SIG-M5 treated with dmso at 0.1 percent for 504 hours (cell line): ENCODE measurements at regions not wholly inside any gene's neighbourhood (a gene's known extent, or its start where the extent isn't known, plus 50 kb on each side); places are given as distances from the start of the nearest gene placed in this dataset.

ENCODE experiments used
- DNase-seq: peaks from one replicate; lab custom pipeline; 2025; ENCODE audit not compliant: unreplicated experiment; lab: John Stamatoyannopoulos, UW

DNA sequence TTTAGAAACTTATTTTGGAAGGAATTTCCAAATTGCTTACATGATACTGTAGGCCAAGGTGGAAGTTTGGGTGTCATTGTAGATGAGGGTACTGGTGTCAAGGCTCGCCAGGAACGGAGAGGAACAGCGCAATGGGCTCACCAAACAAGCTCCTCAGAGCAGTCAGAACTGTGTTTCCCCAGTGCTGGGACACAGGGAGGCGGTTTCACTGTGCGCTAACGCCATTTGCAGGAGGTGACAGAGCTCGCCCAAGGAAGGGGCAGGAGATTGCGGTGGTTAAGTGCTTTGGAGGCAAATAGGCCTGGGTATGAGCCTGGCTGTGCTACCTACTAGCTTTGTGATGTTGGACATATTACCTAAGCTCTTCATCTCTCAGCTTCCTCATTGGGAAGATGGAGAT lies 57.3 kb downstream of the HHEX start:
- no peak for DNase-seq

DNA sequence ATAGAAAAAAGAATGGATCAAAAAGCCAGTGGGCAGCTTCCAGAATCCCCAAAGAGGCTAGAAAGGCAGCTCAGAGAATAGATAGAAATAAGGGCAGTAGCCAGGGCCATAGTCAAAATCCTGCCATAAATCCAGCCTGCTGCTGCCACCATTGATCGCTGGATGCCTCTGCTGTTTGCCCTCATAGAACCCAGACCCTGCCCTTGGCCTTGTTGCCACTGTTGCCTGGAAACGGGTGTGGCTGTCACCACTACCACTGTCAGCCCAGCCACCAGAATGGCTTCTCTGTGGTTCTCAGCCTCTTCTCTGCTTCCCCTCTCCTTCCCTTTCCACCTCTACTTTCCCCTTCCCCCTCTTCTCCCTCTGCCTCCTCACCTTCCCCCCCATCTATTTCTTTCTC lies 57.8 kb downstream of the HHEX start:
- DNase-seq, result no peak

DNA sequence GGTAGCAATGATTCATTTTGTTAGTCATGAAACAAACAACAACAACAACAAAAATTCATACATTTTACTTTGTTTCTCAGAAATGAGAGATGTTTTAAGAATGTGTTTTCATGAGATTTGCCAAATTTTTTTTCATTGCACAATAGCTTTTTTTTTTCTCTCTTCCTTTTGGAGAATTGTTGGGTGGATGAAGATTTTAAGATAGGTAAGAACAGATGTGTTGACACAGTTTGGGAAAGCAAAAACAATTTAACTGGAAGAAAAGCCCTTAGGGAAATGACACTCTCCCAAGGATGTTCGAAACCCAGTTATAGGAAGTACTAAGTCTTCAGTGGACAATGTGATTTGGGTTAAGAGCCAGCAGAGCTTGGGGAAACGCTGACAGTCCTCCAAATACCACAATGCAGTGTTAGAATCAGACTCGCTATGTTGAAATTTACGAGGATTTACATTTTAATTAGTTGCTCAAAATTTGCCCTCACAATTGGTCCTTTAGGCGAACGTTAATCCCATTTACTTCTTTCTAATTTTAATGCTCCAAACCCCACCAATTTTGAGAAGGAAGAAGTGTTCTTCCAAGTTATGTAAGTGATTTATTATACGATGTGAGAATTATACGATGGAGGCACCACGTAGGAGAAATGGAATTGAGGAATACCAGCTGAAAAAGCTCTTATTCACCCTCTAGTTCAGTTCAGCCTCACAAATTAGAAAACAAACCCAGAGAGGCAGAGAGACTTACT lies 61.2 kb downstream of the HHEX start:
- peak; percentile 57 for DNase-seq

DNA sequence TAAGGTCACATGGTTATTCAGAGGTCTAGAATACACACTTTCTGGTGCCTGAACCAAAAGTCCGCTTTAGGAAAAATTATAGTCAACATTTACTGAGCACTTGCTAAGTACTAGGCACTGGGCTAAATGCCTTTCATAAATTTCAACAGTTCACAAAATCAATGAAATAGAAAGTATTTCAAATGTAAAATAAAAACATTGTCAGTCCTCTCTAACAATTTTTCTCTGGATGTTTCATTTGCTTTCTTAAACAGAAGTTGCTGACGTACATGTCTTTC lies 61.7 kb downstream of the HHEX start:
- DNase-seq, result no peak

DNA sequence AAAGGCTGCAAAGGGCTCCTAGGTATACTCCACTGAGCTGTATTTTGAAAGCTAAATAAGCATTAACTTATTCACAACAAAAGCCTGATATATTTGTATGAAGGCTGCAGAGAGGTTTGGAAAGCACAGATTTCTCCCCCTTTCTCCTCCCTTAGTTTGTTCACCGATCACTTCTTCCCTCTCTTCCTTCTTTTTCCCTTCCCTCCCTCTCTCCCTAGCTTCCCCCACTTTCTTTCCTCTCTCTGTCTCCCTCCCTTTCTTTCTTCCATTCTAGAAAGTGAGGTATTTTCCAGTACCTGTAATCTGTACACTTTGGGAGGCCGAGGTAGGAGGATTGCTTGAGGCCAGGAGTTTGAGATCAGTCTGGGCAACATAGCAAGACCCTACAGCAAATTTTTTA lies 62.1 kb downstream of the HHEX start:
- no peak for DNase-seq

DNA sequence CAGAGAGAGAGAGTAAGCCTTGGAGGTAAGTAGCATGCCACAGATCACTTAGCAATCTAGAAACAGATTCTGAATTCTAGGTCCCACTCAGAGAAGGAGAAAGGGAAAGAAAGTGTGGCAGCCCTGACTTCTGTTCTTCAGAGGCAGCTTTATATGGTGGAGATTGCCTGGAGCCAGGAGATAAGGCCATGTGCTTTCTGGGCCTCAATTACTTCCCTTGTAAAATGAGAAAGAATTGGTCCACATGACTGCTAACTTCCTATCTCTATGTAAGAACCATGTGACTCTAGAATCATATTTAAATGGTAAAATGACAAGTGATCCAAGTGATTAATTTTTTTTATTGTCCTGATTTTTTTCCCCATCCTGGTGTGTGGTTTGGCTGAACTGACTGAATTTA lies 64.1 kb downstream of the HHEX start:
- no peak for DNase-seq

DNA sequence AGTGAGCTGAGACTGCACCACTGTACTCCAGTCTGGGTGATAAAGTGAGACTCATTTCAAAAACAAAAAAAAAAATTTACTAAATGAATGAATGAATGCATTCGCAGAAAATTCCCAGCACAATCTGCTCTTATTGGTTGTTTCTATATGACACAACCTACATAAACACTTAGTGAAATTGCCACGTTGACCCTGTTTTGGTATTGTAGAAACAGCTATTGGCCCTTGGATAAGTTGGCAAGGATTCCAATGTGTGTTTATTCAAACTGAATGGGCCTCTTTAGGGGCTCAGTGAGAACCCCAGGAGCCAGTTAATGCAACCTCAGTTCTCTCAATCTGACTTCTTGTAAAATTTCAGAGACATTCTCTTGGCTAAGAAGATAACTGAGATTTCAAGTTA lies 66.0 kb downstream of the HHEX start:
- no peak for DNase-seq

DNA sequence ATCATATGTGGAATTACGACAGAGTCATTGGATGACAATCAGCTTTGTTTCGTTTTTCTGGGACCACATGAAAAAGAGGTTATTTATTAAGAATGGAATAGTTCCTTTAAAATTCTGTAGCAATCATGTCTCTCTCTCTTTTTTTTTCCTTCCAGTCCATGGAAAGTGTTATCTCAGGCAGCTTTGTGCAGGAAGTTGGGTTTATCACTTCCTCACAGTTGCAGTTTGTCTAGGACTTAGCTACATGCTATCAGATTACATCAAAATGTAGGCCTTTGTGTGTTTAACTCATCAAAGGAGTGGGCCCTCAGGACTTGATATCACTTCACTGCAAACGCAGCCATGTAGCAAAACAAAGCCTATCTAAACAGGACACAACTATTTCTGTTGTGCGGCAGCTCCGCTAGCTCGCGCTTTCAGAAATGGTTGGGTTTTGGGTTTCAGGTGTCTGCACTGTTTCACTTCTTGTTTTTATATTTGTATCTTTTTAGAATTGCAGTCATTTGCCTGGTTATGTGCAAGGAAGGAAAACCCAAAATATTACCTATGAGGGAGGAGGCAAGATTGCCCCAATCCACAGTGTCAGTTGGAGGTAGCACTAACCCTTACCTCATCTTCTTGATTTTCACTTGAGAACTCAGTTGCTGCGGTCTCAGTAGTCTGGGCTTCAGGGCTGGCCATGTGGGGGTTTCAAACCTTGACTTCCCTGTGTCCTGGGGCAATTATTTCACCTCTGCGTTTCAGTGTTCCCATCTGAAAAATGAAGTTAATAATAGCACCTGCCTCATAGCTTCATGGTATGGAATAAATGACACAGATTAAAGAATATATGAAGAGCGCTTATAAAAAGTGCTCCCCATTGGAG lies 66.7 kb downstream of the HHEX start:
- DNase-seq, result peak; percentile 74

DNA sequence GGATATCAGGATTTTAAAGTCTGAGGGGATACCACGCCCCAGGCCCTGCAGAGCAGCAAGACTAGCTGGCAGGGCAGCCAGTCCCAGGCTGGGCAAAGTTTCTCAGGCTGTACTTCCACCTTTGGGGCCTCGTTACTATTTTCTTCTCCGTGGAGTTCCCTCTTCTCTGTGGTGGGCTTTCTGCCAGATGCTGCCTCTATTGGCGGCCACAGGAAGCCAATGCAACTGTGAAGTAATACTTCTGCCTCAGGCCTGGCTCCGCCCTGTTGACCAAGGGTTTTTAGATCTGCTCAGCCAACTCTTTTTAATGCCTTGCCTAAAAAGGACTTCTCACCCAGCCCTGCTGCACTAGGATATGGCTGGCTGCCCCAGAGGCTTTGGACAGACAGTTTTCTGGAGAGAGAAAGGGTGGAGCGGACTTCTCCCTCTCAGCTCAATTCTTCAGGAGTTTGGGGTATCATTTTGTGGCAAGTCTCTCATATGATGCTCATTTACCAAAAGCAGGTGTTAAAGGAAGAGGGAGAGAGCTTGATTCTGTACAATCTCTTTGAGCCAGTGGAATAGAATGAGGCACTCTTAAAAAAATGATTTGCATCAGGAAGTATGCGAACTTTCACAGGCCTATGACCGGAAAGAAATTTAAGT lies 67.4 kb downstream of the HHEX start:
- DNase-seq, result peak; percentile 93

DNA sequence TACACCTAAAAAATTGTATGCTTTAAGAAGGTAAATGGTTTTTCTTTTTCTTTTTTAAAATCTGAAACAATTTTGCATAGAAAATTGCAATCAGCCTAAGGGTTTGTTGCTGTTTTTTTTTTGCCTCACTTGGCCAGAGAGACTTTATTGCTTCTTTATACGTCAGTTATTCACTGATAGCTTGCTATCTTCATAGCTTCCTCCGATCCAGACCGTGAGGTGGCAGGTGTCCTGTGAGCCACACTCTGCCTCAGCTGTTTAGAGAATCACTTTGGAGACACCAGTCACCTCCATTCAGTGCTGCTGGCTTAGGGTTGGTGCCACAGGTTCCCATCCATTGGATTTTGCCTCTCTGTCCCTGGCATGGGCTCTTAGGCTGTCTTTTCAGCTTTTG lies 68.0 kb downstream of the HHEX start:
- DNase-seq, result no peak

DNA sequence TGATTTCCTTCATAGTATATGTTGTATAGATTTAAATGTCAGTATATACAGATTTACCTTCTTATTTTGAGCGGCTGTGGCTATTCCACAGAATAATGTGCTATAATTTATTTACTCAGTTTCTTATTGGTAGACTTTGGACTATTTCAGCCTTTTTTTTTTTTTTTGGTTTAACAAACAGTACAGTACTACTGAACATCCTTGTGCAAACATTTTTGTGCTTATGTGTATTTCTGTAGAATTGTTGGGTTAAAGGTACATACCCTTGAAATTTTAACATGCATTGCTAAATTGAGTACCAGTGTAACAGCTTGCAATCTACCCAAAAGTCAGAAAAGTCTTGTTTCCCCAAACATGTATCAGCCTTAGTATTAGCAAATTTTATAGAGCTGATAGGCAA lies 68.8 kb downstream of the HHEX start:
- no peak for DNase-seq

DNA sequence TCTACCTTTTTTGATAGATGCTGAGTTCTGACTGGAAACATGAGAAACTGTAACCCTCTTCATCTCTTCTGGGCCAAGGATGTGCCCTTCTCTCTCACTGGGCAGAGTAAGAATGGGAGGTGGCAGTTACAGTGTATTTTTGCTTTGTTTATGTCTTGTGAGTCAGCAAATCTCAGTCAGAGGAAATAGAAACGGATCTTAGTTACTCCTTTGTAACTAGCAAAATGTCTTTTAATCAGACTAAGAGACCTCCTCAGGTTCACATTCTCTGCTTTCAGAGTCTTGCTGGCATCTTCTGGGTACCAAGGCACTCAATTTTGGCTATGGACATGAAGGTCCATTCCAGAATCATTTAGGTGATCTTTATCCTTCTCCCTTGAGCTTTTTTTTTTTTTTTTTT lies 70.9 kb downstream of the HHEX start:
- no peak for DNase-seq

DNA sequence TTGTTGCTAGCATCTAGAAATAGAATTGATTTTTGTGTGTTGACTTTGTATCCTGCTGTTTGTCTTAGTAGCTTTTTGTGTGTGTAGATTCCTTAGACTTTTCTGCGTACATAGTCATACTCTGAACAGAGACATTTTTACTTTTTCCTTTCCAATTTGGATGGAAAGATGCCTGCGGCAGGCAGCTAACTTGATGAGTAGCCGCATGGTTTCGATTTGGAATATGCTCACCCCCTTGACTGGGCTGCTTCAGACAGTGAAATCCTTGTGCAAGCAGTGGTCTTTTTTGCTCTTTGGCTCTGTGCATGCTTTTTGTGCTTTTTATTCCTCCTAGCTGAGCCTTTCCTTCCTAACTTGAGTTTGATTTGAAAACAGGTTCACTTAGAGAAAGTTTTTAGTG lies 71.8 kb downstream of the HHEX start:
- no peak for DNase-seq

DNA sequence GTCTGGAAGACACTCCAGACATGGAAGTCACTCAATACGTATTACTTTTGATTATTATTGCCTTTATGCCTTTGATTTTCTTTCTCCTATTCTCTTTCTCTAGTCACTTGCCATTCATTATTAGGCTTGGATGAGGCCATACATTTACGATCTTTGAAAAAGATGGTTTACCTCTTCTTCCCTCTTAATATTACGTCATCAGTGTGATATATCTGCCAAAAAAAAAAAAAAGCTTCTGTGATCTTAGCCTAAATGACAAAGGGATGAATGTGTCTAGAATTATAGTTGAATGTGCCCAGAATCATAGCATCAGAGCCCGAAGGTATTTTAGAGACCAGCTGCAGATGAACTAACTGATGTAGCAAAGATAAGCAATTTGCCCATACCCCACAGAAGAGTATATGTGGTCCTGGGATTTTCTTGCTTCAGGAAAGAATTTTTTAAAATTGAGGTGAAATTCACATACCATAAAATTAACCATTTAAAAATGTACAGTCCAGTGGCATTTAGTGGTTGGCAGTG lies 73.9 kb downstream of the HHEX start:
- no peak for DNase-seq

DNA sequence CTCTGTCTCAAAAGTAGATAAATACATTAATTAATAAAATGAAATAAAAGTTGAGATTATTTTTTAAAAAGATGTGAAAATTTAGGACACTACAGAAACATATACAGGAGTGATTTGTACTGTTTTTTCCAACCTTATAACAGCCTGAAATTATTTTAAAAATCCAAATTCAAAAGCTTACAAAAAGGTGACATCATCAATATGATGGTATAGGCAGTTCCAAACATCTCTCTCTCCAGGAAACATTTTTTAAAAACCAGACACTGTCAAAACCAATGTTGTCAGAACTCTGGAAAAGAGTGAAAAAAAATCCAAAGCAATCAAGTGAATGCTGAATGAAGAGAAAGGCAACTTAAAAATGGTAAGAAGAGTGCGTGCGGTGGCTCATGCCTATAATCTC lies 76.7 kb downstream of the HHEX start:
- DNase-seq, result no peak

DNA sequence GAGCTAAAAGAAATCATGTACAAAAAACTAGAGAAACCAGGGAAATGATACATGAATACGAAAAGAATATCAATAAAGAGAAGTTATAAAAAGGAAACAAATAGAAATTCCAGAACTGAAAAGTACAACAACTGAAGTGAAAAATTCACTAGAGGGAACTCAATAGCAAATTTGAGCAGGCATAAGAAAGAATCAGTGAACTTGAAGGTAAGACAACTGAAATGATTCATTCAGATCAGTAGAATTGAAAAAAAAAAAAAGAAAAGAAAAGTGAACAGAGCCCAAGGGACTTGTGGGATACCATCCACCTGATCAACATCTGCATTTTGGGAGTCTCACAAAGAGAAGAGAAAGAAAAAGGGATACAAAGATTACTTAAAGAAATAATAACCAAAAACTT lies 78.3 kb downstream of the HHEX start:
- DNase-seq, result no peak

DNA sequence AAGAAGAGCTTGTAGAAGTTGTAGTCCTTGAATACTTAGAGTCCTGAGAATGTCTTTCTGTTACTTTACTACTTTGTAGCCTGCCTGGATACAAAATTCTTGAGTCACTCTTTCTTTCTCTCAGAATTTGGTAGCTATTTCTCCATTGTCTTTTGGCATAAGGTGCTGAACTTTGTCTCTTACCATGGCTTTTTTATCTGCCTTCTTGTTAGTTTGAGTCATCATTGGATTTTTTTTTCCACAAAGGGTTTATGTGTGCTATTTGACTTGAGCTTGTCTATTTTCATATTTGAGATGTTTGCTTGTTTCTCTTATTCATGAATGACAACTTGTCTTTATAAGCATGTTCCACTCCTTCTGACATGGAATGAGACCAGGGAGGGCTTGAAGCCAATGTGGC lies 74.5 kb upstream of the EXOC6 start:
- no peak for DNase-seq

DNA sequence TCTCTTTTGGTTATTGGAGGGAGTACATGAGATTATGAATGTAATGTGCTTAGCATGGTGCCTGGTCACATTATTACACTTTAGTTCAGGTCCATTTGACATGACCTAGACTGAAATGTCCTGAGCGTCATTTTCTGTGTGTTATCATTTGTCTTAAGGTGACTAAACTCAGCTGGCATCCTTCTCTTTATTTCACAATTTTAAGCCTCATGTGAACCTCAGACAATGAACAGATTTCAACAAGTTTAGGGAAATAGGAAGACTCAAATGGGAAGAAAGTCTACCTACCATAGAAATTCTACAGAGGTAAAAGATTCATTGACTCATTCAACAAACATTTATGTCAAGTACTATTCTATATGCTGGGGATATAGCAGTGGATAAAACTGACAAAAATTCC lies 70.2 kb upstream of the EXOC6 start:
- DNase-seq, result no peak

DNA sequence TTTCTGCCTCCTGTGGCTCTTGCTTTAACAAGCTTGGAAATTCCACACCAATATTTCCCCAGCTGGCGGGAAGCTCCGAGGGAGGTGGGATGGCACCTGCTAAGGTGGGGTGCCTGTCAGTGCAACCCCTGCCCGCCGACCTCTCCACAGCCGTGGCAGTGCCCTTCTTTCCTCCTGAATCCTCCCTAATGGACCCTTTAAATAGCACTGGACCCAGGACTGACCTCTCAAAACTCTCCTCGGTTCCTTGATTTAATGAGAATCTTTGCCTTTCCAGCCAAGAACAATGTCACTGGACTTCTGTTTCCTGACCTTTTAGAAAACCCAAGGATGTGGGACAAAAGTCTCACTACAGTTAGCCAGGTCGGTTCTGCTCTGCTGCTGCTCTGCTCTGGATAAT lies 63.2 kb upstream of the EXOC6 start:
- no peak for DNase-seq

DNA sequence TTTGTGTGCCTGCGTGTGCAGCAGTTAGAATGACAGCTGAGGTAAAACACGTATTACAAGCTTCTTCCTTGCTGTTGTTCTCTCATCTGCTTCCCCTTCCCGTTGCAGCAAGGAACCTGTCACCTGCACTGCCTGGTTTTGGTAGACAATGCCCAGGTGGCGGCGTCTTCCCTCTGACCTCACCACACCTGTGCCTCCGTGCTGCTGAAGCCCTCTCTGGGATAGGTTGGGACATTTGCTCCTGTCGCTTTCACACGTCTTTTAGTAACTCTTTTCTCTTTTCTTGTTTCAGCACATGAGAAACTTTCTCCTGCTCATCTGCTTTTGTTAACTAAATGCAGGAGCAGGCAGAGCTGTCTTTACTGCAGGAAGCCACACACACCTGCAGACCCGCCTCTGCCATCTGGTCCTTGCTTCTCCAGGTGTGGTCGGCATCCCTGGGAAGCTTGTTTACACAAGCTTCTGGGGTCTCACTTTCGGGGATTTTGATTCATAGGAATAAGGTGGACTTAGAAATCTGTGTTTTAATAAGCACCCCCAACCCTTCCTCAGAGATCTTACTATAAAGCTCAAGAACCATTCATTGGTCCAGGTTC lies 60.7 kb upstream of the EXOC6 start:
- no peak for DNase-seq

DNA sequence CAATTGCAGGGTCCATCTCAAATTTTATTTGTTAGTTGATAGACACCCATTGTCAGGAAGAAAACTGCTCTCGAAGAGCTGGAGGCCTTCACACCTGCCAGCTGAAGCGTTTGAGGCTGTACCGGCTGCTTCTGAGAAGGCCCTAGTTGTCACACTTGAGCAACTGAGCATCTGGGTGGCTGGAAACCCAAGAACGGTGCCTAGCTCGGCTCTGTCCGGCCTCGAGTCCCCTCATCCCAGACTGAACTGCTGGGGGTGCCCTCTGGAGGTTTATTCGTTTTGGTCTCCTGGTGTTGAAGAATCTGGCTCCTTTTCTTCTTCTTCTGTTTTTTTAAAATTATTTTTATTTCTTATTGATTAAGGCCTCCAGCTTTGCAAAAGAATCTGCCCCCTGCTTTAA lies 59.3 kb upstream of the EXOC6 start:
- no peak for DNase-seq

DNA sequence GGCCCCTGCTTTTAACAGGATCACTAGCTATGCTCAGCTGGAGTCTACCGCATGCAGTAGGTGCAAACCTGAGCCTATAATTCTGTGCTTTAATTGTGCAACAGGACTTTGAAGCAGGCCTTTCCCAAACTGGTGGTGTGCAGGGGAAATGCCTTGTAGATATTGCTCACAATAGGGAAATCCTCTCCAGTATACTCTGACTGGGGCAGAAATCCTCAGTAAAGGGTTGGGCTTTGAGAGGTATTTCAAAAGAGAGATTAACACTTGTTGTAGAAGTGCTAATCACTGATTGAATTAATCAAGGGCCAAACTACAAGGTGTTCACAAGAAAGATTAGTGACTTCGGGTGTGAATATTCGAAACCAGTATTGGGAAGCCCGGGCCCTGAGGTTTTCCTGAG lies 58.5 kb upstream of the EXOC6 start:
- no peak for DNase-seq
